ENCODE measurements at regions not wholly inside any gene's neighbourhood (a gene's known extent, or its start where the extent isn't known, plus 50 kb on each side); places are given as distances from the start of the nearest gene placed in this dataset.
"Not testable (repeated sequence)": the region's sequence is repeated elsewhere in the genome, so short reads cannot be mapped to it uniquely, and the experiment has no call there.

DNA sequence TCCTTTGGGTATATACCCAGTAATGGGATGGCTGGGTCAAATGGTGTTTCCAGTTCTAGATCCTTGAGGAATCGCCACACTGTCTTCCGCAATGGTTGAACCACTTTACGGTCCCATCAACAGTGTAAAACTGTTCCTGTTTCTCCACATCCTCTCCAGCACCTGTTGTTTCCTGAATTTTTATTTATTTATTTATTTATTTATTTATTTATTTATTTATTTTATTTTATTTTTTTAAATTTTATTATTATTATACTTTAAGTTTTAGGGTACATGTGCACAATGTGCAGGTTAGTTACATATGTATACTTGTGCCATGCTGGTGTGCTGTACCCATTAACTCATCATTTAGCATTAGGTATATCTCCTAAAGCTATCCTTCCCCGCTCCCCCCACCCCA lies 456.0 kb downstream of the SEMA3D start:
- DNase-seq, result not testable (repeated sequence)

DNA sequence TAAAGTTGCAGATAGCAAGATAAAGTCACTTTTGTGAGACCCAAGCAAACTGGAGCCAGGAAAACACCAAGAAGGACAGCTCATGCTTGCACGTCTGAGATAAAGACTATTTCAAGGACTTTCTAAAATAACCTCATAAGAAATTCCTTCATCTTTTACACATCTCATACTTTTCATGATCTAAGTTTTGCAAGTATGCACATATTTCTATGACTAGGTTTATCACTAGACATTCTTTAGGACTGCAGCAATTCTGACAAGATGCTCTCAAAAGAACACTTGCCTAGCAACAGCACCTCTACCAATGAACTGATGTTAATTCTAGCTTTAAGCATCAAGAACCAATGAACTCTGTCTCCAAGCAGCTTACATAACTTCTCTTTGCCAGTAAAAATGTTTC lies 457.6 kb downstream of the SEMA3D start:
- DNase-seq, result no peak

DNA sequence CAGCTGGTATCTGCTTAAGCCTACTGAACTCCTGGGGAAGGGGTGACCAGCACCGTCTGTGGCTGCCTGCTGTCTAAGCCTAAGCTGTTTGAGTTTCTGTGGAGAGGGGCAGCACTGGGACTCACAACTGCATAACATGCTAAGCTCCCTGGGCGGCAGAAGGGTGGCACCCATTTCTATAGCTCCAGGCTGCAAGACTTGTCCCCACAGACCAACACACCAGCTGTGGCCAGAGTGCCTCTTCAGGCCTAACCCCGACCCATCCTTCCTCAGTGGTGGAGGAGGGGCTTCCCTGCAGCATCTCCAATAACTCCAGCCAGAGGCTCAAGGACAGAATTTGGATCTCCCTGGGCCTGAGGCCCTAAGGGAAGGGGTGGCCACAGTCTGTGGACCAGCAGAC lies 464.1 kb downstream of the SEMA3D start:
- DNase-seq, result no peak

DNA sequence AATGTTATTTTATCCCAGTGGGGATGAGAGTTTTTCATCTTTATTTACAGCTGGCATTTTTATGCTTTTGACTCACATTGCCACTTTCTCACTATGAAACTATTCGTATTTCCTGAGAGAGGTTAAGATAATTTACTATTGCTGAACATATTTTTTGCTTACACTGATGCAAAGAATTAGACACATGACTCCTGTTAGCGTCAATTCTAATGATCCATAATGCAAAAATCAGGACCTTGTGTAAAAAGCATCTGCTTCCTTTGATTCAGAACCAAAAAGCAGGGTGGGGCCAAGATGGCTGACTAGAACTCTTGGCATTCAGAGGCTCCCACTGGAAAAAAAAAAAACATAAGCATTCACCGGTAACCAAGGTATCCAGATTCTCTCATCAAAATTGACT lies 464.8 kb downstream of the SEMA3D start:
- no peak for DNase-seq

DNA sequence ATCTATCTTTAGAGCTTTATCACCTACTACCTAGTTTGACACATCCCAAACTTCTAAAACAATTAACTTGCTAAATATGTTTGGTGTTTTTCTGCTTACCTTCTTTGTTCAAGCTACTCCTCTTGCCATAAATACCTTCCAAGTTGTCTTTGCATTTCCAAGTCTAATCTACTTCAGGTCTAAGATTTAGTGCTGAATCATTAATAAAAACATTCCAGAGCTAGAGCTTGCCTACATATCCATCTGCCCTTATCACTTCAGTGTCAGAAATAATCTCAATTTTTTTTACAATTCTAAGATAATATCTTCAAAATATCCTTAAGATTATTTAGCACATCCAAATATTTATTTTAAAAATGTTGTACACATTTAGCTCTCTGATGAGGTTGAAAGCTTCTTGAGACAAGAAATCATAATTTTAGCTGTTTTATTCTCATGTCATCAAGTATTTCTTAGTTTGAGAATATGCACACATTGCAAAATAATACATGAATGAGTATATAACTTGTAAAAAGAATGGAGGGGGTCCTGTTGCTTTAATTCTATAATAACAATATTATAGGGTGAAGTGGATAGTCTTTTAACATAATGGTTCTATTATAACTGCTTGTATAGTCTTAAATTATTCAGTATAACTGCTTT lies 466.3 kb downstream of the SEMA3D start:
- DNase-seq, result no peak

DNA sequence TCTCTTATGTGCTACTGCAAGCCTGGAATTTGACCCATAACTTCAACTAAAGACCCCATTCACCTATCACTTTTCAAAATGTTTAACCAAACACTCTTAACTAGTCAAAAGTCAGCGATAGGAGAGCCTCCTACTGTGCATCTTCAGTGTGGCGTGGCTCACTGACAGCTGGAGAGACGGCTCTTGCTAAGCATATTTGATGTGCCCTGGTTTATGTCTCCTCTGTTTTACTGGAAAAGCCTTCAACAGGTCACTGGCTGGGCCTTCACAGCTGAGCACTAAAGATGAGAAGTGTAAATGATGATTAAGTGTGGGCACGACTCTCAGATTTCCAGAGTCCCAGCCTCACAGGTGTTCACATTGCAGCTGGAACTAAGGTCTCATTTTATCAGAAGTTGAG lies 472.1 kb downstream of the SEMA3D start:
- DNase-seq, result no peak

DNA sequence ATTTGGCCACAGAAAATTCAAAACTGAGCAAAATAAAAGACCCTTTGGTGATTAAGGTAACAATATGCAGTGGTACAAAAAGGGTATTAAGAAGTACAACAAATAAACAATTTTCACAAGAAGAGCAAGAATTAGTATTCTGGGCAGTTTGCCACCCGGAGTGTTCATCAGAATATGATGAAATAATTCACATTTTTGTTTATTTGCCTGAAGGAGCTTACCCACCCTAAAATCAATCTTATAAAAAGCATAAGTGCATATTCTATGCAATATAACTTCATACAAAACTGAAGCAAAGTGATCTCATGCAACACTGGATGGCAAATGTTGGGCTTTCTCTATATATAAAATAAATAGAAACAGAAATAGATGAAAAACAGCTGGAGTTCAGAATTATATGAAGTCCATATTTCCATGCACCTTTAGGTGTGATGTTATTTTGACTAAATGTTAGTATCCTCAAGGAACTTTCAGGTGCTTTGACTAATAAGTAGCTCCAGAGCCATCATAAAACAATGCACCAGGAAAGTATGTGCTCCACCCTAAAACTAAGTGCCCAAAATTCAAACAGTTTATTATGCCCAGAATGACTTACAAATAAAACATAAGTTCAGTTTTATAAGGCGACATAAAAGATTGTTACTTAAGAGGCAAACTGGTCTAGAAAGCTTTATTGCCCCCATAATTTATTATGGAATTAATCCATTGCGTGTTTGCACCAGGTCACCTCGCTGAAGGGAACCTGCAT lies 474.3 kb downstream of the SEMA3D start:
- no peak for DNase-seq

DNA sequence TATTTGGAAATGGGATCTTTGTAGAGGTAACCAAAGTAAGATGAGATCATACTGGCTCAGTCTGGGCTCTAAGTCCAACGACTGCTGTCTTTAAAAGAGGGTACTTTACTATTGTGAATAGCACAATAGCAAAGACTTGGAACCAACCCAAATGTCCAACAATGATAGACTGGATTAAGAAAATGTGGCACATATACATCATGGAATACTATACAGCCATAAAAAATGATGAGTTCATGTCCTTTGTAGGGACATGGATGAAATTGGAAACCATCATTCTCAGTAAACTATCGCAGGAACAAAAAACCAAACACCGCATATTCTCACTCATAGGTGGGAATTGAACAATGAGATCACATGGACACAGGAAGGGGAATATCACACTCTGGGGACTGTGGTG lies 476.3 kb downstream of the SEMA3D start:
- DNase-seq, result not testable (repeated sequence)

DNA sequence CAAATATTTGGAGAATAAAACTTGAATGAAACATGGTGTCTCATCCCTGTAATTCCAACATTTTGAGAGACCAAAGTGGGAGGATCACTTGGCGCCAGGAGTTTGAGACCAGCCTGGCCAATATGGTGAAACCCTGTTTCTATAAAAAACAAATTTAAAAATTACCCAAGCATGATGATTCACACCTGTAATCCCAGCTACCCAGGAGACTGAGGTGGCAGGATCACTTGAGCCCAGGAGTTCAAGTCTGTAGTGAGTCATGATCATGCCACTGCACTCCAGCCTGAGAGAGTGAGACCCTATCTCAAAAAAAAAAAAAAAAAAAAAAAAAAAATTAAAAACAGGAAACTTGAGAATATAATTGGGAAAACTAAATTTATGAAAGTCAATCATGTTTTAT lies 481.1 kb downstream of the SEMA3D start:
- no peak for DNase-seq

DNA sequence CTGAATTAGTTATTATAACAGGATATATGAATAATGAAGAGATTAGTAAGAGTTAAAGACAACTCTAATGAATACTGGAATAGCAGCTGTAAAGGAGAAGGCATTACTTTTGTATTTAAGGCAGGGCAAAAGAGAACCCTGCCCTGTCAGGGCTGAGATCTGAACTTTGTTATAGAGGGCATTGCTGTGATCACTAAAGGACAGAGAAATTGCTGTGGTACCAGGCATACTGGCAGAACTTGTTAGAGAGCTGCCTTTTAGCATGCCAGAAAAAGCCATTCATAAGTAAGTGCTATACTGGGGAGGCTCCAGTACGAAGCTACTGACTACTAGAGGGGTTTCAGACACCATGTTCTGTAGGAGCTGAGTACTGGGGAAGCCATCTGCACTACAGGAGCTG lies 481.8 kb downstream of the SEMA3D start:
- DNase-seq, result no peak

DNA sequence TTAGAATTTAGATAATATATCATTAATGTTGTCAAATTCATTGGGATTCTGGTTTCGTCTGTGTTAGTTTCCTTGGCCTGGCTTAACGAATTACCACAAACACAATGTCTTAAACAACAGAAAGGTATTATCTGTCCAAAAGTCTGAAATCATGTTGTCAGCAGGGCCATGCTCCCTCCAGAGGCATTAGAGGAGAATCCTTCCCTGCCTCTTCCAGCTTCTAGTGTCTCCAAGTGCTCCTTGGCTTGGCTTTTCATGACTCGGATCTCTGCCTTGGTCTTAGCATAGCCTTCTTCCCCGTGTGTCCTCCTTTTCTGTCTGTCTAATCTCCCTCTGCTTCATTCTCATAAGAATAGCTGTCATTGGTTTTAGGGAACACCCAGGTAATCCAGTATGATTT lies 482.5 kb downstream of the SEMA3D start:
- DNase-seq, result no peak

DNA sequence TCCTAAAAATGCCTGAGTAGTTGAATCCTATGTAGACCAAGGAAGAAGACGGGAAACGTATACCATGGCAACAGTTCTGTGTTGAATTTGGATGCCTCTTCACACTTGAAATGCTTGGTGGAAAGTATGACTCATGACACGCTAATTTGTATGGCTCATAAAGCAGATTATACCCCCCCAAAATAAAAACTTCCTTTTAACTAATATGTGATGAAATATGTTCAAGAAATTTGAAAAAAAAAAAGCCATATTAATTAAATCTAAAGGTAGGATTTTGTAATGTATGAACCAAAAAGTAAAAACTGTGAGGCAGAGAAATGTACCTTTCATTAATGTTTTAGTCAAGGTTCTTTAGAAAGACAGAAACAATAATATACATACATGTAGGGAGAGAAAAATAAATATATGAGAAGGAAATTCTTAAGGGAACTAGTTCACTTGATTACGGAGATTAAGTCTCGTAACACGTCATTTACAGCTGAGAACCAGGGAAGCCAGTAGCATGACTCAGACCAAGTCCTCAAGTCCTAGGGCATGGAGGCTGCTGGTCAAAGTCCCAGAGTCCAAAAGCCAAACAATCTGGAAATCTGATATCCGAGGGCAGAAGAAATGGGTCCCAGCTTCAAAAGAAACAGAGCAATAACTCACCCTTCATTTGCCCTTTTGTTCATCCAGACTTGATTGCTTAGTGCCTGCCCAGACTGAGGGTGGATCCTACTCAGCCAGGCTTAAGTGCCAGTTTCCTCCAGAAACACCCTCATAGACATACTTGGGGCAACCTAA lies 485.1 kb downstream of the SEMA3D start:
- no peak for DNase-seq

DNA sequence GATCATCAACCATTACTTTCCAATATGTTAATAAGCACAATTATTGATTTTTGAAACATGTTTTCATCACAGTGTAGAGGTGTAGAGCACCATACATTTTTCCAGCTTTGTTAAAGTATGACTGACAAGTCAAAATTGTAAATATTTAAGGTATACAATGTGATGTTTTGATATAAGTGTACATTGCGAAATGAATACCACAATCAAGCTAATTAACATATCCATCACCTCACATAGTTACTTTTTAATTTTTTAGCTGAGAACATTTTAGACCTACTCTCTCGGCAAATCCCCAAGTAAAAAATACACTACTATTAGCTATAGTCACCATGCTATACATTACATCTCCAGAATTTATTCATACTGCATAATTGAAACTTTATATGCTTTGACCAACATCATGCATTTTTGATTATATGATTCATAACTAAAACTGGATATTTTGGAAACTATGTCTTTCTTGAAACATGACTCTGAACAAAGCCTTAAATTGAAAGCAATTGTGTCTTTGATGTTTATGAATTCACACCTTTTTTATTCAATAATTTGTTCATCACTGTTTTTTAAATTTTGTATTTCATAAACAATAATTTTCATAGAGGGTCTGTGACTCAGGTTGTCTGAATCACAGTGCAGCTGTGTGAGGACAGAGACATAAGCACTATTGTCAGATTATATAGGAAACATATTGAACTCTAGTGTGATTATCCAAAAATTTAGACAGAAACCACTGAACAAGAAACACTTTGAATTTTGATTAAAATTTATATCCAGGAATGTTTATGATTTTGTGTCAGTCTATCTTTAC lies 486.1 kb downstream of the SEMA3D start:
- no peak for DNase-seq

DNA sequence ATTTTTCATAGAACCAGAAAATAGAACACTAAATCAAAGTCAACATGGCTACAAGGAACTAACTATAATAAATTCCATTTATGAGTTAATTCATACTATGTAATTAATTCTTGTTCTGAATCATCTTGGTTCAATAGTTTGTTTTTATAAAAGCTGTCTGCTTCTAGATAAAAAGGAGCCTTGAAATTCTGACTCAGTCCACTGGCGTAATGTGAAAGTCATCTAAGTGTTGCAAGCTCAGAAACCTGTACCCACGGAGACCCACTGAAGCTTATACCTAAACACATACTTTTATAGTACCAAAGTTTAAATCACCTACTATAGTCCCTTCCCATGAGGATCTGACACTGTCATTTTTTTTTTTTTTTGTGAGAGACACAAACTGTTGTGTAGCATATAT lies 489.4 kb downstream of the SEMA3D start:
- no peak for DNase-seq

DNA sequence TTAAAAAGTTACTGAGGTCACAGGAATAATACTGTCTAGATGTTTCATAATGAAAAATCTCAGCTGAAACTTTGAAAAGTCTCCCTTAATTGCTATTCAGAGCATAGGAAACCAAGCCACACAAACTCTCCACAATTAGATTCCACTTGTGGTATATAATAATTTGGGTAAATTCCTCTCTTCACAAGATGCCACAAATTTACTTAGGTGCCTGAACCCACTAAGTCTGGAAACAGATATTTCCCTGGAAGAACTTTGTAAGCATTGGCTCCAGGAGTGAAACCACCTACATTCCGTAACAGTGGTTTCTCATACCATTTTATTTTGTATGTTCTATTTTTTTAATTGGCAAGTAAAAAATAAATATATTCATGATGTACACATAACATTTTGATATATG lies 493.4 kb downstream of the SEMA3D start:
- no peak for DNase-seq

DNA sequence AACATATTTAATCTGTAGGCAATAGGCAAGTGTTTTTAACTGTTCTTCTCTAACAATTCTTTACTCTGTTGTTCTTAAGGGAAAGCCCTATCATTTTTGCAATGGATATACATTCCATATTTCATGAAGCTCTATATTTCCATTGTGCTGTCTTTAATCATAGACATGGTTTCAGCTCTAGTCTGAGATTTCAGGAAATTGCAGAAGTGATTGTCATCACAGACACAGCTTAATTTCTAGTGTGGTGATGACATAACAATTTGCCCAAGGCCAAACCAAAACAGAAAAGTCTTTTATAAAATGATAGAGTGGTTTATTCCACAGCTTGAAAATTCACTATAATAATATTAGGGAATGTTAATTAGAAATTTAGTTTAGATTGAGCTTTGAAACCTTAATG lies 494.1 kb upstream of the SEMA3A start:
- no peak for DNase-seq

DNA sequence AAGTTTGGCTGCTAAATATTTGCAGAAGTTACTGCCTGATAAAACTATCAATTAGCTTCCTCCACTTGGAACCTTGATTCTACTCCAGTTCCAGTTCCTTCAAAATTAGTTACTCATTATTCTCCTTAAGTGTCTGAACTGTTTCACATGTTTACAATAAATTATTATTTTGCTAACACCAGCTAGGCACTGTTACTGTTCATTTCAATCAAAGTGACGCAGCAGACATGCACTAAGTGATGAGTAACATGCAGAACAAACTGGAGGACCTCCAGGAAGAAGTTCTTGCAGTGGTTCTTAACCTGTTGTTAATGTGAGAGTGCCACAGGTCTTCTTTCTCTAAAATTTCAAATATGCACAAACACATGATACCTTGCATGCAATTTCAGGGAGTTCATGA lies 491.8 kb upstream of the SEMA3A start:
- DNase-seq, result no peak

DNA sequence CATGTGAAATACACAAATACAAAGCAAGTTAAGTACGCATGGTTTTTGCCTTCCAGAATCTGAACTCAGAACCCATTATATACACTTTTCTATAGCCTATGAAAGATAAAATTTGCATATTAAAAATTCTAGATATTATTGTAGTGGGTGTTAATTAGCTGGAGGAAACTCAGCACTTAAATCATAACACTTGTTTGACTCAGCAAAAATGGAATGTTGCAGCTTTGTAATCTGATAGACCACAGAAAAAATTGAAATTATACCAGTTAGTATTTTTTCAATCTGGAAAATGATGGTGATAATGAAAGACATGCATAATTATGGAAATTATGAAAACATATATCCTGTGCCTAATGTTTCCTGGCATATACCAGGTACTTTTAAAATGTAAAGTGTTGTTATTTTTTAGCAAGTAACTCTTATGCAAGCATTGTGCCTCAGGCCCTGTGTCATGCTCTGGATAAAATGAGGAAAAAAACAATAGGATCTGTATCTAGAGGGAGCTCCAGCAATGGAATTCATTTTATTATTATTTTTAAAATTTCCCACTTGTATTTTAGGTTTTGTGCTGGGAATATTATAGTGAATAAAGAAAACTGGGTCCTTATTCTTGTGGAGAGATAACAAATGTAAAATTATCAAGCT lies 490.4 kb upstream of the SEMA3A start:
- DNase-seq, result no peak

DNA sequence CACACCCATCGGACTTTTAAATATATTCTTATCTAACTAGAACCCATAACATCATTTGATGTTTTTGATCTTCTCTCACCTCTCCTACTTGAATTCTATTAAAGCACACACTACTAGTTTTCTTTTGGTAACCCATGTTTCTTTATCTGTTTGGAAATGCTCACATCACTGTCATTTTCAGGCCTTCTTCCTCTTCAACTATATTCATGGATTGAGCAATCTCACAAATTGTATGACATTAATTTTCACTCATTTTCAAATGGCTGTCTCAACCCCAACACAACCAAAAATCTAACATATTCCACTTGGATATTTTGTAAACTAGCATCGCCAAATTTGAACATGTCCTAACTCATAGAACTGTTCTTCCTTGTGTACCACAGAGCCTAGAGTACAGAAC lies 488.0 kb upstream of the SEMA3A start:
- no peak for DNase-seq

DNA sequence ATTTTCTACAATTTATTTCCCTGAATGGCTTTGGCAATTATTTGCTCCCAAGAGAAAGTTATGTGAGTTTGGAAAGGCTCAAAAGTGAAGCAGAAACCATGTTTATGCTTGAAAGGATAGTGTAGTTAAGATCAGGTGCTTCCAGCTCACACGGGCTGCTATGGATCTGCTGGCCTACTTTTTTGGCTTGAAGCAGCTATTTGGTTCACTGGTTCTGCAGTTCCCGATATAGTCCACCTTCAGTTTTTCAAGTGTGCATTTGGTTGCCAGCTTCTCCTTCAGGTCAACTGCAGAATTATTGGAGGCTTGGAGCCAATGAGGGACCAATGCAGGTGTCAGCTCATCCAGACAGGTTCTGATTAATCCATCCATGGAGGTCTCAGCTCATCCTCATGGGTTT lies 484.3 kb upstream of the SEMA3A start:
- DNase-seq, result no peak

DNA sequence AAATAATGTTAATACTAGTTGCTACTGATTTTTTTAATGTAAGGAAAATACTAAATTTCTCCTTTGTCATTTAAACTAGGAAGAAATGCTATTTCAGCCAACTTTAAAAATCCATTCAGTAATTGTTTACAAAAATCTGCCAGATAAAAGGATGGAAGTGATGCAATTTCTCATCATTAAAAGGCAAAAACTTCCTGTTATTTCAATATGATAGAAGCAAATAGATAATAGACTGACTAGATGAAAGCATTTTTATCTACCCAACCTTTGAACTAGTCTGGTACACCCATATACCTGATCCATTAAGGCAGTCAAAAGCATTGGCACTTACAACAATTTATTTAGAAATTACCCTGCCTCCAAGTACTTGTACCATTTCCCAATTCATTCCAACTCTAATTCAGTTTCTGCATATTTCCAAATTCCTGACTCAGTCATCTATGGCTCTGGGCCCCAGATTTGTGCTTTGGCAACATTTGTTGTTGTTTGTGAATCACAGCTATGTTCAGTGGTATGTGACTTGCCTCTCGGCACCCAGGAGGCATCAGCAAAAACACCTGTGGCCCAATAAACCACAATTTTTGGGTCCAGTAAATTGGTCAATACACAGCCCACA lies 482.6 kb upstream of the SEMA3A start:
- DNase-seq, result no peak

DNA sequence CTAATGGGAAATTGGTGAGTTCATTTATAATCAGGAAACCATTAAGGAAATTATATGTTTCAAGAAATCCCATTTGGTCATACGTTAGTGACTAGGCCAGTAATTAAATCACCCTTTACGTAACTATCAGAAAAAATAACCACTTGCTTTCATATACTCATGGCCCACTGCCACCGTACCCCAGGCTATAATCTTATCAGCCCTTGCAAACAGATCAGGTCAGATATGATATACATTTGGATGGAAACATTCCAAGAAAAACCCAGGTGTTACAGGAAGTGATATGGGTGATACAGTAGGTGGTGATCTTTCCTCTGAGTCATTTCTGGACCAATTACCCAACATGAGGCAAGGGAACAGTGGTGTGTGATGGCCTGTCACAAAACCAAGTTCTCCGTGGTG lies 481.0 kb upstream of the SEMA3A start:
- DNase-seq, result no peak

Measured in NCI-H2171 (cell line).